22Rv1 (cell line): ENCODE measurements at regions not wholly inside any gene's neighbourhood (a gene's known extent, or its start where the extent isn't known, plus 50 kb on each side); places are given as distances from the start of the nearest gene placed in this dataset.

Experiments used
- H3K27ac ChIP-seq: fragments of 450-650 bp; 2 replicates; pipeline ENCODE4 v1.5.1; 2017
- ZFX ChIP-seq: fragments of 450-650 bp; IDR thresholded peaks from 2 replicates; pipeline ENCODE4 v1.6.1; 2017; ENCODE audit warnings: antibody characterized with exemption, borderline replicate concordance
- TF ChIP-seq, protein P1 (sequence below): fragments of 450-650 bp; IDR thresholded peaks from 2 replicates; pipeline ENCODE4 v1.5.1; 2017; ENCODE audit warnings: mild to moderate bottlenecking

DNA sequence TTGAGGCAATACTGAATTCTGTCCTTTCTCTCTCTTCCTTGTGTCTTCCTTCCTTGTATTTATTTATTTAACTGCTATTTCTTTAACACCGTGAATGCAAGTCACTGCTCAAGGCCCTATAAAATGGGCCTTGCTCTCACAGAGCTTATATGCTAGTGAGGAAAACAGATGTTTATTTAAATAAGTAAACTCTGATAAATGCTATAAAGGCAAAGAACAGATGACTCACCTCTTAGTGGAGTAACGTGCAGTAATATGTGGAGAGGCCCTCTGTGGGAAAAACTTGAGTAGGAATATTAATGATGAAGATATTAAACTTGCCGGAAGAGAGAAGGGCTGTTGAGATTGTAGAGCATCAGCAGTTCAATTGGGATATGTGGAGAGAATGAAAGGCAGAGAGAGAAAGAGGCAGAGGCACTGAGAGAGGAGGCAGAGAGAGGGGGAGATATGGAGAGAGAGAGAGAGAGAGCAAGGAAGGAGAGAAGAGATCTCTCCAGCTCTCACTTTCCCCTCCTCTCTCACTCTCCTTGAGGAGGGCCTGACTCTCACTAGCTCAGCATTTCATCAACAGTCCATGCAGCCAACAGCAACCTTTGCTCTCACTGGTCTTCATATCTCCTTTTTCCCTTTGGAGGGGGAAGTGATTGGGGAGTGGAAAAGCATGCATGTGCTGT, 322.2 kb downstream of the LMX1A start:
- H3K27ac ChIP-seq, result no peak overlapping the region
- TF ChIP-seq ZFX, result no peak
- TF ChIP-seq, protein P1, sequence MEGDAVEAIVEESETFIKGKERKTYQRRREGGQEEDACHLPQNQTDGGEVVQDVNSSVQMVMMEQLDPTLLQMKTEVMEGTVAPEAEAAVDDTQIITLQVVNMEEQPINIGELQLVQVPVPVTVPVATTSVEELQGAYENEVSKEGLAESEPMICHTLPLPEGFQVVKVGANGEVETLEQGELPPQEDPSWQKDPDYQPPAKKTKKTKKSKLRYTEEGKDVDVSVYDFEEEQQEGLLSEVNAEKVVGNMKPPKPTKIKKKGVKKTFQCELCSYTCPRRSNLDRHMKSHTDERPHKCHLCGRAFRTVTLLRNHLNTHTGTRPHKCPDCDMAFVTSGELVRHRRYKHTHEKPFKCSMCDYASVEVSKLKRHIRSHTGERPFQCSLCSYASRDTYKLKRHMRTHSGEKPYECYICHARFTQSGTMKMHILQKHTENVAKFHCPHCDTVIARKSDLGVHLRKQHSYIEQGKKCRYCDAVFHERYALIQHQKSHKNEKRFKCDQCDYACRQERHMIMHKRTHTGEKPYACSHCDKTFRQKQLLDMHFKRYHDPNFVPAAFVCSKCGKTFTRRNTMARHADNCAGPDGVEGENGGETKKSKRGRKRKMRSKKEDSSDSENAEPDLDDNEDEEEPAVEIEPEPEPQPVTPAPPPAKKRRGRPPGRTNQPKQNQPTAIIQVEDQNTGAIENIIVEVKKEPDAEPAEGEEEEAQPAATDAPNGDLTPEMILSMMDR, result no peak

GRCh38 chr1:165031001-165031400, 325.5 kb downstream of the LMX1A start:
- no peak overlapping the region for H3K27ac ChIP-seq
- TF ChIP-seq, protein P1, result no peak
- TF ChIP-seq ZFX, result no peak

DNA sequence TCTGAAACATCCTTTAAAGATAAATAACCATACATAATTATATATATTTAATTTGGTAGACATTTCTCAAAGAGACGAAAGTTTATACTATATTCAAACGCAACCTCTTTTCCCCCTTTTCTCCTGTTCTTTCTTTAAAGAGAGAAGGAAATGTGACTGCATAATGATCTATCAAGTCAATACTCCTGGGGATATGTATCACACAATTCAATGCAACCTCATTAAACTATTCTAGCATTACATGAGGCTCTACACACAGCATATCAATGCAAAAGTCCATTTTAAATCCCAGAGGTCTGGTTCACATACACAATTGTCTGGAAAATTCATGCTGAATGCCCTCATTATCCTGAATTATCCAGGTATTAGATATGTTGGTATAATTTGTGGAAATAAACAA, 330.7 kb downstream of the LMX1A start:
- TF ChIP-seq, protein P1, result no peak
- TF ChIP-seq ZFX, result no peak
- no peak overlapping the region for H3K27ac ChIP-seq

- TF ChIP-seq, protein P1, result no peak
- no peak for TF ChIP-seq ZFX
- H3K27ac ChIP-seq, result no peak overlapping the region
These were observed 341.8 kb downstream of the LMX1A start for GRCh38 chr1:165014753-165015152.

GRCh38 chr1:165011991-165012531, 344.5 kb downstream of the LMX1A start:
- no peak overlapping the region for H3K27ac ChIP-seq
- no peak for TF ChIP-seq ZFX
- TF ChIP-seq, protein P1, result no peak

GRCh38 chr1:165011186-165011585, 345.3 kb downstream of the LMX1A start:
- no peak overlapping the region for H3K27ac ChIP-seq
- no peak for TF ChIP-seq ZFX
- TF ChIP-seq, protein P1, result no peak

DNA sequence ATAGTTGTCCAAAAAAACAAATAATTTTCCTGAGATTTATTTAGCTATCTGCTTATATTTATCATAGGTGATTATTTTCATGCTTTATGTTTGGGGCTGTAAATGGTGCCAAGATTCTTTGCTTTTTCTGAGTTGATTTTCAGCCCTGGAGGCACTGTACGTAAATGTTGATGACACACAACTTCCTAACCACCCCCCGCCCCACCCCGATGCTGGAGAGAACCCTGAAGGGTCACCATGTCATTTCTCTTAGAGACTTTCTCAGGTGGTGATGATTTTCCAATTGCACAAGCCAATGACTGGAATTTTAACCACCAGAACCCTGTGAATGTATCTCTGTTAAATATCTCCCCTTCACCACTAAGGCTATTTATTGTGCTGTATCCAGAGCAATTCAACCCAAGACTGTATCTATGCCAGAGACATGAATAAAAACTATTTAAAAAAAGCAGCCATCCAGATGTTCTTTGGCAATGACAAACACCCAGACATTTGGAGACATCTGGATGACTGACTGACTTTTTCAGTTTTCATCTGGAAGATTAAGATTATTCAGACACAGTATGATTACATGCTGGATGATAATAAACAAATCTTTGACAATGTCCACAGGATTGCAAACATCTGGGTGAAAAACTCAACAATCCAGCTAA, 346.0 kb downstream of the LMX1A start:
- TF ChIP-seq, protein P1, result no peak
- no peak for TF ChIP-seq ZFX

More for the DNA sequence above, 346.0 kb downstream of the LMX1A start:
- H3K27ac ChIP-seq, result no peak overlapping the region
